IMR-90 (cell line): ENCODE measurements at regions not wholly inside any gene's neighbourhood (a gene's known extent, or its start where the extent isn't known, plus 50 kb on each side); places are given as distances from the start of the nearest gene placed in this dataset.

ENCODE experiments used
- ATAC-seq: fragments of 200-7000 bp; cut with Tn5 transposase; 2 replicates; pipeline ENCODE4 v1.9.1; 2020; ENCODE audit warnings: low read depth, mild to moderate bottlenecking, moderate library complexity
- BruUV-seq: library from RNA; stranded (reverse); fragments of 400-500 nt; replicated peaks from 2 replicates; lab custom pipeline; 2021; lab: Mats Ljungman, UMichigan
- CTCF ChIA-PET: fragments of 300-600 bp; formaldehyde crosslinking; extraction: SDS; loops from one replicate; lab custom pipeline; 2021; ENCODE audit warnings: antibody characterized with exemption; lab: Yijun Ruan, JAX
- POLR2A ChIA-PET: fragments of 300-600 bp; sonication (Branson Sonifier 250); formaldehyde crosslinking; loops from one replicate; lab custom pipeline; 2022; ENCODE audit warnings: antibody characterized with exemption; ENCODE audit not compliant: unreplicated experiment; lab: Charles Lee
- DNase-seq: peaks from one replicate; pipeline ENCODE4 v3.0.0; 2013
- H2AFZ ChIP-seq: replicated peaks from 2 replicates; pipeline ENCODE3; 2013; ENCODE audit warnings: low read length, mild to moderate bottlenecking; ENCODE audit not compliant: poor library complexity
- H2AK5ac ChIP-seq: 2 replicates; pipeline ENCODE4 v1.6.1; 2013; ENCODE audit warnings: low read depth, low read length, inconsistent platforms
- H2AK9ac ChIP-seq: replicated peaks from 2 replicates; pipeline ENCODE3; 2013; ENCODE audit warnings: mild to moderate bottlenecking, low read depth, low read length, moderate library complexity; ENCODE audit not compliant: poor library complexity
- H2BK120ac ChIP-seq: 2 replicates; pipeline ENCODE4 v1.6.1; 2013; ENCODE audit warnings: low read depth, low read length, inconsistent platforms
- H2BK15ac ChIP-seq: 3 replicates; pipeline ENCODE4 v1.6.1; 2013; ENCODE audit warnings: low read depth, low read length, inconsistent platforms
- H2BK20ac ChIP-seq: 2 replicates; pipeline ENCODE4 v1.6.1; 2013; ENCODE audit warnings: low read depth, mild to moderate bottlenecking, inconsistent platforms, low read length, moderate library complexity
- H2BK5ac ChIP-seq: 2 replicates; pipeline ENCODE4 v1.6.1; 2013; ENCODE audit warnings: mild to moderate bottlenecking, low read depth, low read length, inconsistent platforms; ENCODE audit not compliant: poor library complexity, severe bottlenecking
- H3K14ac ChIP-seq: replicated peaks from 2 replicates; pipeline ENCODE4 v1.6.1; 2013; ENCODE audit warnings: low read depth, low read length, inconsistent platforms
- H3K18ac ChIP-seq: 2 replicates; pipeline ENCODE4 v1.6.1; 2013; ENCODE audit warnings: low read depth, low read length, control low read depth
- H3K23ac ChIP-seq: 2 replicates; pipeline ENCODE4 v1.6.1; 2013; ENCODE audit warnings: low read depth, low read length, inconsistent platforms
- H3K27ac ChIP-seq: 2 replicates; pipeline ENCODE4 v1.5.1; 2013; ENCODE audit warnings: mild to moderate bottlenecking, control low read depth, low read length; ENCODE audit not compliant: insufficient read depth
- H3K27me3 ChIP-seq: 2 replicates; pipeline ENCODE4 v1.6.1; 2013; ENCODE audit warnings: low read length; ENCODE audit not compliant: control insufficient read depth, insufficient read depth
- H3K36me3 ChIP-seq: 2 replicates; pipeline ENCODE4 v1.6.1; 2013; ENCODE audit warnings: low read length, mixed read lengths; ENCODE audit not compliant: control insufficient read depth, insufficient read depth
- H3K4ac ChIP-seq: 2 replicates; pipeline ENCODE4 v1.6.1; 2013; ENCODE audit warnings: low read depth, low read length, inconsistent platforms
- H3K4me1 ChIP-seq: 2 replicates; pipeline ENCODE4 v1.6.1; 2013; ENCODE audit warnings: low read length, mixed read lengths; ENCODE audit not compliant: control insufficient read depth, insufficient read depth
- H3K4me2 ChIP-seq: 2 replicates; pipeline ENCODE4 v1.6.1; 2013; ENCODE audit warnings: low read depth, mild to moderate bottlenecking, control low read depth, low read length, moderate library complexity
- H3K4me3 ChIP-seq: 2 replicates; pipeline ENCODE4 v1.5.1; 2013; ENCODE audit warnings: low read depth, mild to moderate bottlenecking, control low read depth, low read length, moderate library complexity; ENCODE audit not compliant: insufficient read depth
- H3K56ac ChIP-seq: 2 replicates; pipeline ENCODE4 v1.6.1; 2013; ENCODE audit warnings: low read length, inconsistent platforms; ENCODE audit not compliant: insufficient read depth; ENCODE audit errors: extremely low read depth
- H3K79me1 ChIP-seq, 2 experiments: 2 replicates each; pipeline ENCODE4 v1.6.1; 2013; ENCODE audit warnings: low read length in 2 of 2, inconsistent platforms in 1 of 2, low read depth in 1 of 2
- H3K9ac ChIP-seq: 2 replicates; pipeline ENCODE4 v1.6.1; 2013; ENCODE audit warnings: low read depth, low read length, control low read depth
- H3K9me1 ChIP-seq: 2 replicates; pipeline ENCODE4 v1.6.1; 2013; ENCODE audit warnings: low read length, inconsistent platforms; ENCODE audit not compliant: insufficient read depth
- H3K9me3 ChIP-seq: 2 replicates; pipeline ENCODE4 v1.6.1; 2013; ENCODE audit warnings: low read length; ENCODE audit not compliant: control insufficient read depth, insufficient read depth
- H4K20me1 ChIP-seq: 2 replicates; pipeline ENCODE4 v1.6.1; 2013; ENCODE audit warnings: low read length, inconsistent platforms; ENCODE audit not compliant: insufficient read depth
- H4K5ac ChIP-seq: 2 replicates; pipeline ENCODE4 v1.6.1; 2013; ENCODE audit warnings: mild to moderate bottlenecking, low read depth, low read length, control low read depth
- H4K8ac ChIP-seq, 2 experiments: 2 replicates each; pipeline ENCODE4 v1.6.1; 2013; ENCODE audit warnings: low read depth in 2 of 2, low read length in 2 of 2, control low read depth in 1 of 2, inconsistent platforms in 1 of 2
- H4K91ac ChIP-seq: 2 replicates; pipeline ENCODE4 v1.6.1; 2013; ENCODE audit warnings: low read depth, low read length, inconsistent platforms; ENCODE audit not compliant: insufficient read depth
- BHLHE40 ChIP-seq: fragments of 150-350 bp; IDR thresholded peaks from 2 replicates; pipeline ENCODE4 v1.6.1; 2016; ENCODE audit warnings: mild to moderate bottlenecking, low read depth, low read length
- CEBPB ChIP-seq: IDR thresholded peaks from 2 replicates; pipeline ENCODE4 v1.6.1; 2012; ENCODE audit warnings: low read depth, low read length, improper control_type of control experiment
- CHD1 ChIP-seq: IDR thresholded peaks from 2 replicates; pipeline ENCODE4 v1.6.1; 2012; ENCODE audit warnings: low read depth, low read length, improper control_type of control experiment
- CTCF ChIP-seq: conservative IDR thresholded peaks from 2 replicates; pipeline ENCODE4 v1.5.1; 2012; ENCODE audit warnings: mild to moderate bottlenecking, low read depth, low read length, improper control_type of control experiment
- ELK1 ChIP-seq: fragments of 150-350 bp; IDR thresholded peaks from 2 replicates; pipeline ENCODE4 v1.6.1; 2016; ENCODE audit warnings: low read depth, mild to moderate bottlenecking, low read length, moderate library complexity, borderline replicate concordance
- FOS ChIP-seq: fragments of 150-350 bp; IDR thresholded peaks from 2 replicates; pipeline ENCODE4 v1.6.1; 2016; ENCODE audit warnings: low read depth, low read length
- MAFK ChIP-seq: IDR thresholded peaks from 2 replicates; pipeline ENCODE4 v1.6.1; 2012; ENCODE audit warnings: low read depth, low read length, improper control_type of control experiment
- MAZ ChIP-seq: IDR thresholded peaks from 2 replicates; pipeline ENCODE4 v1.6.1; 2012; ENCODE audit warnings: low read depth, mild to moderate bottlenecking, low read length, improper control_type of control experiment, moderate library complexity, borderline replicate concordance
- MXI1 ChIP-seq: IDR thresholded peaks from 2 replicates; pipeline ENCODE4 v1.6.1; 2012; ENCODE audit warnings: low read depth, mild to moderate bottlenecking, low read length, moderate library complexity, borderline replicate concordance
- NFE2L2 ChIP-seq: fragments of 150-350 bp; IDR thresholded peaks from 2 replicates; pipeline ENCODE4 v1.6.1; 2016; ENCODE audit warnings: low read depth, mild to moderate bottlenecking, low read length
- POLR2A ChIP-seq: IDR thresholded peaks from 2 replicates; pipeline ENCODE4 v1.6.1; 2012; ENCODE audit warnings: mild to moderate bottlenecking, low read depth, low read length
- RAD21 ChIP-seq: IDR thresholded peaks from 2 replicates; pipeline ENCODE4 v1.6.1; 2012; ENCODE audit warnings: low read length, improper control_type of control experiment
- RCOR1 ChIP-seq: IDR thresholded peaks from 2 replicates; pipeline ENCODE4 v1.6.1; 2012; ENCODE audit warnings: mild to moderate bottlenecking, low read length, improper control_type of control experiment; ENCODE audit not compliant: insufficient replicate concordance
- RFX5 ChIP-seq: IDR thresholded peaks from 2 replicates; pipeline ENCODE4 v1.8.0; 2012; ENCODE audit warnings: low read depth, mild to moderate bottlenecking, low read length, moderate library complexity
- SMC3 ChIP-seq: fragments of 150-350 bp; IDR thresholded peaks from 2 replicates; pipeline ENCODE4 v1.6.1; 2016; ENCODE audit warnings: low read depth, mild to moderate bottlenecking, antibody characterized with exemption, low read length, moderate library complexity
- USF2 ChIP-seq: fragments of 150-350 bp; IDR thresholded peaks from 2 replicates; pipeline ENCODE4 v1.6.1; 2017; ENCODE audit warnings: mild to moderate bottlenecking, antibody characterized with exemption, low read length, low read depth
- WGBS, 2 experiments: methylation state at CpG; one replicate each; pipeline versions ENCODE4 v1.1.5 to v1.1.7; 2013; ENCODE audit warnings: missing lambda C conversion rate in 2 of 2; ENCODE audit not compliant: insufficient read length in 1 of 2; ENCODE audit errors: extremely low coverage in 2 of 2; 5-methylcytosine and 5-hydroxymethylcytosine counted together
- dilution Hi-C: fragments of 300-500 bp; cut with HindIII; formaldehyde crosslinking; loops from one replicate; pipeline ENCODE4 v1.14.3; 2018; ENCODE audit warnings: low sequenced_read_pairs; ENCODE audit not compliant: unreplicated experiment
- in situ Hi-C: fragments of 300-500 bp; cut with MboI; formaldehyde crosslinking; loops from 3 replicates; pipeline ENCODE4 v1.14.3; 2019; ENCODE audit warnings: low sequenced_read_pairs, inconsistent platforms, mixed read lengths
- intact Hi-C: fragments of 100-400 bp; cut with micrococcal nuclease; formaldehyde crosslinking; loops from 2 replicates; pipeline ENCODE4 v1.10.0; 2022

GRCh38 chr13:67860315-67860714 lies 630.2 kb upstream of the PCDH9 start:
- no peak overlapping the region for H3K14ac ChIP-seq
- intact Hi-C loops (no loop called here), in situ Hi-C loops (no loop called here), dilution Hi-C loops (no loop called here)
- no peak overlapping the region for H4K8ac ChIP-seq
- H3K36me3 ChIP-seq = no peaks in the 10 kb centered on the region
- no peak overlapping the region for H3K4me2 ChIP-seq
- H4K91ac ChIP-seq = no peak overlapping the region
- peaks cover 6% of the 10 kb centered on the region; the same call in 1 of the 2 replicates for H3K9me3 ChIP-seq
- H3K23ac ChIP-seq = no peak overlapping the region
- no TSS peak for BruUV-seq
- no peak overlapping the region for H2AFZ ChIP-seq
- TF ChIP-seq CTCF = no peak
- TF ChIP-seq CEBPB = no peak
- no peak for TF ChIP-seq FOS
- no peak for TF ChIP-seq MAZ
- TF ChIP-seq RAD21 = no peak
- no peak for TF ChIP-seq RCOR1
- no peak for TF ChIP-seq BHLHE40
- TF ChIP-seq RFX5 = no peak
- no peak for TF ChIP-seq CHD1
- TF ChIP-seq ELK1 = no peak
- TF ChIP-seq MAFK = no peak
- no peak for TF ChIP-seq NFE2L2
- no peak for TF ChIP-seq USF2
- TF ChIP-seq SMC3 = no peak
- no peak for TF ChIP-seq POLR2A
- no peak for TF ChIP-seq MXI1
- no peak overlapping the region for H2AK5ac ChIP-seq
- H2BK20ac ChIP-seq = no peak overlapping the region
- WGBS, 2 experiments = no CpG with 5 or more reads among the region's 3 CpGs
- ChIA-PET POLR2A (no interaction called here), CTCF (no interaction called here)
- no peak for DNase-seq
- H2BK5ac ChIP-seq = no peak overlapping the region
- H3K18ac ChIP-seq = no peak overlapping the region
- H4K5ac ChIP-seq = no peak overlapping the region
- H3K9me1 ChIP-seq = no peaks in the 10 kb centered on the region
- no peak overlapping the region for H2BK120ac ChIP-seq
- ATAC-seq = no peak
- H3K27ac ChIP-seq = no peak overlapping the region
- no peak overlapping the region for H2BK15ac ChIP-seq
- no peaks in the 10 kb centered on the region for H3K79me1 ChIP-seq
- H3K4me3 ChIP-seq = no peak overlapping the region
- no peak overlapping the region for H3K4ac ChIP-seq
- no peaks in the 10 kb centered on the region for H4K20me1 ChIP-seq
- no peak overlapping the region for H3K56ac ChIP-seq
- no peaks in the 10 kb centered on the region for H3K4me1 ChIP-seq
- H2AK9ac ChIP-seq = no peak overlapping the region
- no peak overlapping the region for H3K9ac ChIP-seq
- no peaks in the 10 kb centered on the region for H3K27me3 ChIP-seq
